H7 (cell line): ENCODE measurements at regions not wholly inside any gene's neighbourhood (a gene's known extent, or its start where the extent isn't known, plus 50 kb on each side); places are given as distances from the start of the nearest gene placed in this dataset.
"Not testable (repeated sequence)": the region's sequence is repeated elsewhere in the genome, so short reads cannot be mapped to it uniquely, and the experiment has no call there.

Source experiments
- DNase-seq: peaks from one replicate; pipeline ENCODE4 v3.0.0; 2012
- H3K27me3 ChIP-seq: 2 replicates; pipeline ENCODE4 v1.6.0; 2011; ENCODE audit warnings: mild to moderate bottlenecking, low read length; ENCODE audit not compliant: control insufficient read depth, insufficient read depth
- H3K36me3 ChIP-seq: replicated peaks from 2 replicates; pipeline ENCODE4 v1.5.1; 2011; ENCODE audit warnings: low read length; ENCODE audit not compliant: control insufficient read depth, insufficient read depth
- H3K4me3 ChIP-seq: 2 replicates; pipeline ENCODE4 v1.5.1; 2011; ENCODE audit warnings: low read depth, mild to moderate bottlenecking, control low read depth, low read length, moderate library complexity; ENCODE audit not compliant: insufficient read depth

- Histone ChIP-seq H3K36me3 (no peaks in the 10 kb centered on the region), H3K27me3 (no peaks in the 10 kb centered on the region), H3K4me3 (no peak overlapping the region)
- DNase-seq = no peak
Measured at GRCh38 chr4:124046190-124046589, 649.6 kb downstream of the SPRY1 start.

- no peak for DNase-seq
- Histone ChIP-seq H3K27me3 (no peaks in the 10 kb centered on the region), H3K36me3 (no peaks in the 10 kb centered on the region), H3K4me3 (no peak overlapping the region)
Measured at GRCh38 chr4:124053872-124054538, 657.4 kb downstream of the SPRY1 start.

- DNase-seq = no peak
- no peak overlapping the region for H3K4me3 ChIP-seq
- no peaks in the 10 kb centered on the region for H3K36me3 ChIP-seq
- no peaks in the 10 kb centered on the region for H3K27me3 ChIP-seq
Measured at GRCh38 chr4:124055336-124055735, 657.2 kb downstream of the ANKRD50 start.

- DNase-seq = no peak
- Histone ChIP-seq H3K4me3 (no peak overlapping the region), H3K27me3 (no peaks in the 10 kb centered on the region), H3K36me3 (no peaks in the 10 kb centered on the region)
Measured at GRCh38 chr4:124055896-124056295, 656.6 kb downstream of the ANKRD50 start.

- Histone ChIP-seq H3K4me3 (no peak overlapping the region), H3K27me3 (no peaks in the 10 kb centered on the region), H3K36me3 (no peaks in the 10 kb centered on the region)
- no peak for DNase-seq
Measured at GRCh38 chr4:124060261-124060918, 652.1 kb downstream of the ANKRD50 start.

- Histone ChIP-seq H3K36me3 (no peaks in the 10 kb centered on the region), H3K4me3 (no peak overlapping the region), H3K27me3 (no peaks in the 10 kb centered on the region)
- DNase-seq = no peak
Measured at GRCh38 chr4:124061413-124061812, 651.1 kb downstream of the ANKRD50 start.

GRCh38 chr4:124065422-124065821 lies 647.1 kb downstream of the ANKRD50 start:
- no peaks in the 10 kb centered on the region for H3K27me3 ChIP-seq
- H3K36me3 ChIP-seq = no peaks in the 10 kb centered on the region

GRCh38 chr4:124065936-124066335 lies 646.6 kb downstream of the ANKRD50 start:
- no peak for DNase-seq
- Histone ChIP-seq H3K4me3 (no peak overlapping the region), H3K36me3 (no peaks in the 10 kb centered on the region), H3K27me3 (no peaks in the 10 kb centered on the region)

More at GRCh38 chr4:124065422-124065821, 647.1 kb downstream of the ANKRD50 start:
- H3K4me3 ChIP-seq = no peak overlapping the region
- DNase-seq = no peak

- no peak for DNase-seq
- Histone ChIP-seq H3K4me3 (no peak overlapping the region), H3K36me3 (no peaks in the 10 kb centered on the region), H3K27me3 (no peaks in the 10 kb centered on the region)
Measured at GRCh38 chr4:124066595-124066994, 645.9 kb downstream of the ANKRD50 start.

GRCh38 chr4:124067046-124067445 lies 645.5 kb downstream of the ANKRD50 start:
- no peak for DNase-seq
- H3K4me3 ChIP-seq = no peak overlapping the region
- no peaks in the 10 kb centered on the region for H3K27me3 ChIP-seq
- no peaks in the 10 kb centered on the region for H3K36me3 ChIP-seq

GRCh38 chr4:124070688-124071484 lies 641.6 kb downstream of the ANKRD50 start:
- Histone ChIP-seq H3K27me3 (no peaks in the 10 kb centered on the region), H3K36me3 (no peaks in the 10 kb centered on the region), H3K4me3 (no peak overlapping the region)
- no peak for DNase-seq

- H3K27me3 ChIP-seq, H3K4me3 ChIP-seq, H3K36me3 ChIP-seq, DNase-seq: not testable (repeated sequence)
Measured at GRCh38 chr4:124075276-124075675, 637.3 kb downstream of the ANKRD50 start.

GRCh38 chr4:124079174-124079780 lies 633.3 kb downstream of the ANKRD50 start:
- H3K27me3 ChIP-seq = no peaks in the 10 kb centered on the region
- H3K36me3 ChIP-seq = no peaks in the 10 kb centered on the region
- no peak for DNase-seq
- H3K4me3 ChIP-seq = no peak overlapping the region

GRCh38 chr4:124083711-124084110 lies 628.8 kb downstream of the ANKRD50 start:
- no peak for DNase-seq
- Histone ChIP-seq H3K27me3 (no peaks in the 10 kb centered on the region), H3K36me3 (no peaks in the 10 kb centered on the region), H3K4me3 (no peak overlapping the region)
